A549 (cell line): ENCODE measurements at regions not wholly inside any gene's neighbourhood (a gene's known extent, or its start where the extent isn't known, plus 50 kb on each side); places are given as distances from the start of the nearest gene placed in this dataset.

ENCODE experiments used
- ATAC-seq, 2 experiments: fragments of 200-7000 bp in 1 of 2; fragments of >200 bp in 1 of 2; cut with Nextera tagmentation in 1 of 2; cut with Tn5 transposase in 1 of 2; 3 replicates each; pipeline versions ENCODE4 v1.8.0 to v1.9.1; 2018 to 2020; ENCODE audit warnings: mild to moderate bottlenecking in 1 of 2, moderate library complexity in 1 of 2
- CTCF ChIA-PET: fragments of 300-600 bp; sonication (Branson Sonifier 250); formaldehyde crosslinking; extraction: SDS; loops from one replicate; lab custom pipeline; 2021; ENCODE audit warnings: antibody characterized with exemption, inconsistent platforms; lab: Yijun Ruan, JAX
- POLR2A ChIA-PET: fragments of 350-600 bp; formaldehyde crosslinking; extraction: SDS; loops from one replicate; lab custom pipeline; 2021; ENCODE audit warnings: antibody characterized with exemption, inconsistent platforms; lab: Yijun Ruan, JAX
- DNase-seq, 2 experiments: peaks; one replicate each; pipeline versions ENCODE4 v3.0.0 to v3.0.0-alpha.2; 2011 to 2016; ENCODE audit warnings: low read depth in 1 of 2, low spot score in 1 of 2
- FAIRE-seq: peaks from 2 replicates; lab custom pipeline; 2011; peaks lifted over from hg19 to GRCh38; lab: Jason Lieb, UNC
- H3K27ac ChIP-seq, 2 experiments: fragments of >200 bp; sonication (Bioruptor Twin); formaldehyde crosslinking; 3 replicates each; pipeline ENCODE4 v1.5.1; 2016 to 2017
- H3K4me1 ChIP-seq: fragments of >200 bp; sonication (Bioruptor Twin); formaldehyde crosslinking; 3 replicates; pipeline ENCODE4 v1.6.1; 2016
- H3K4me2 ChIP-seq: fragments of >200 bp; sonication (Bioruptor Twin); formaldehyde crosslinking; 3 replicates; pipeline ENCODE4 v1.6.1; 2016
- H3K4me3 ChIP-seq: fragments of >200 bp; sonication (Bioruptor Twin); formaldehyde crosslinking; 3 replicates; pipeline ENCODE4 v1.5.1; 2016
- H3K9me3 ChIP-seq: fragments of >200 bp; sonication (Bioruptor Twin); formaldehyde crosslinking; 3 replicates; pipeline ENCODE4 v1.6.1; 2016
- CBX2 ChIP-seq: fragments of 200-600 bp; sonication (generic); IDR thresholded peaks from 2 replicates; pipeline ENCODE4 v1.6.1; 2016; ENCODE audit warnings: low read depth, mild to moderate bottlenecking, borderline replicate concordance
- CHD2 ChIP-seq: fragments of 150-350 bp; IDR thresholded peaks from 2 replicates; pipeline ENCODE4 v1.6.1; 2014; ENCODE audit warnings: low read length; ENCODE audit not compliant: partially characterized antibody
- CHD4 ChIP-seq: fragments of 200-600 bp; sonication (generic); IDR thresholded peaks from 2 replicates; pipeline ENCODE4 v1.6.1; 2016; ENCODE audit warnings: antibody characterized with exemption, mild to moderate bottlenecking, borderline replicate concordance
- ESRRA ChIP-seq: fragments of 150-350 bp; IDR thresholded peaks from 2 replicates; pipeline ENCODE4 v1.6.1; 2014; ENCODE audit warnings: mild to moderate bottlenecking, low read length, borderline replicate concordance
- HOXA7 ChIP-seq: fragments of 250-450 bp; sonication (Bioruptor Pico); IDR thresholded peaks from 2 replicates; pipeline ENCODE4 v1.5.0; 2020; ENCODE audit warnings: mild to moderate bottlenecking, moderate library complexity
- NFE2L2 ChIP-seq: fragments of 150-350 bp; conservative IDR thresholded peaks from 2 replicates; pipeline ENCODE4 v1.6.1; 2014; ENCODE audit warnings: low read length
- NR3C1 ChIP-seq: fragments of >200 bp; sonication (Bioruptor Twin); formaldehyde crosslinking; IDR thresholded peaks from 3 replicates; pipeline ENCODE4 v1.6.1; 2017
- POLR2A ChIP-seq: IDR thresholded peaks from 2 replicates; pipeline ENCODE4 v1.6.1; 2012; ENCODE audit warnings: mild to moderate bottlenecking, low read length
- POLR2AphosphoS2 ChIP-seq: conservative IDR thresholded peaks from 2 replicates; pipeline ENCODE4 v1.6.1; 2012; ENCODE audit warnings: low read length, improper control_type of control experiment, inconsistent platforms
- RAD21 ChIP-seq, 2 experiments: fragments of >200 bp in 1 of 2; sonication (Bioruptor Twin) in 1 of 2; formaldehyde crosslinking in 1 of 2; IDR thresholded peaks in 1 of 2; conservative IDR thresholded peaks in 1 of 2; 2 replicates in 1 of 2; 3 replicates in 1 of 2; pipeline ENCODE4 v1.6.1; 2012 to 2018; ENCODE audit warnings: inconsistent platforms in 1 of 2
- RARB ChIP-seq: fragments of 250-450 bp; sonication (Bioruptor Pico); IDR thresholded peaks from 2 replicates; pipeline ENCODE4 v1.8.0; 2021; ENCODE audit warnings: mild to moderate bottlenecking, moderate library complexity
- RFX5 ChIP-seq: fragments of 450-650 bp; IDR thresholded peaks from 2 replicates; pipeline ENCODE4 v1.7.1; 2014; ENCODE audit warnings: antibody characterized with exemption, mild to moderate bottlenecking, moderate library complexity
- SREBF2 ChIP-seq: fragments of 450-650 bp; IDR thresholded peaks from 2 replicates; pipeline ENCODE4 v1.6.1; 2014; ENCODE audit warnings: mild to moderate bottlenecking, moderate library complexity
- TFCP2L1 ChIP-seq: fragments of 250-450 bp; sonication (Bioruptor Pico); IDR thresholded peaks from 2 replicates; pipeline ENCODE4 v1.5.0; 2021; ENCODE audit warnings: mild to moderate bottlenecking
- TP53 ChIP-seq: fragments of 250-450 bp; sonication (Bioruptor Pico); IDR thresholded peaks from 2 replicates; pipeline ENCODE4 v1.5.0; 2021; ENCODE audit warnings: mild to moderate bottlenecking, moderate library complexity
- WGBS: methylation state at CpG from one replicate; pipeline ENCODE4 v1.1.6; 2017; ENCODE audit errors: missing lambda C conversion rate; 5-methylcytosine and 5-hydroxymethylcytosine counted together
- TF ChIP-seq, protein P1 (sequence below): IDR thresholded peaks from 2 replicates; pipeline ENCODE4 v1.6.1; 2012
- TF ChIP-seq, protein P2 (sequence below): fragments of 250-450 bp; sonication (Bioruptor Pico); IDR thresholded peaks from 2 replicates; pipeline ENCODE4 v1.5.0; 2020; ENCODE audit warnings: low read depth, mild to moderate bottlenecking, moderate library complexity
- TF ChIP-seq, protein P3 (sequence below): IDR thresholded peaks from 2 replicates; pipeline ENCODE4 v1.6.1; 2012; ENCODE audit warnings: low read depth, borderline replicate concordance
- TF ChIP-seq, protein P4 (sequence below): fragments of 150-350 bp; IDR thresholded peaks from 2 replicates; pipeline ENCODE4 v1.6.1; 2014; ENCODE audit warnings: low read depth, mild to moderate bottlenecking, low read length
- TF ChIP-seq, protein P5 (sequence below): fragments of >200 bp; sonication (Bioruptor Twin); formaldehyde crosslinking; IDR thresholded peaks from 3 replicates; pipeline ENCODE4 v1.5.1; 2016
- TF ChIP-seq, protein P6 (sequence below): fragments of >200 bp; sonication (Bioruptor Twin); formaldehyde crosslinking; IDR thresholded peaks from 3 replicates; pipeline ENCODE4 v1.6.1; 2016
- TF ChIP-seq, protein P7 (sequence below): fragments of >200 bp; sonication (Bioruptor Twin); formaldehyde crosslinking; IDR thresholded peaks from 2 replicates; pipeline ENCODE4 v1.6.1; 2016

DNA sequence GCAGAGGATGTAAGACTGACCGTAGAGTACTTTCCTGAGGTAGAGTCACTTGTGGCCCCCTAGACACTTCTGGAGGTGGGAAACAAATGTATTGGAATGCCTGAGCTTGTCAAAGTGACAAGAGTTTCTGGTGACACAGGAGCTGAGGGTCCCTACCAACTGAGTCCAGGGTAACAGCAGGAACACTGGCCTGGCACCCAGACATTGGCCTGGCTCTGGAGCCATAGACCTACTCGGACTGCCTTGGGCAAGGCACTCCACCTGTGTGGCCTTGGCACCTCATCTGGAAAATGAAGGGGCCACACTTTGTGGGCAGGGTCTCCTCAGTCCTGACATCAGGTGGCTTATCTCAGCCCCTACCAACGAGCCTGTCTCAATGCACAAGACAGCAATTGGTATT lies 398.2 kb upstream of the CELF4 start (continued):
- TF ChIP-seq, protein P1, sequence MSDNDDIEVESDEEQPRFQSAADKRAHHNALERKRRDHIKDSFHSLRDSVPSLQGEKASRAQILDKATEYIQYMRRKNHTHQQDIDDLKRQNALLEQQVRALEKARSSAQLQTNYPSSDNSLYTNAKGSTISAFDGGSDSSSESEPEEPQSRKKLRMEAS = no peak

DNA sequence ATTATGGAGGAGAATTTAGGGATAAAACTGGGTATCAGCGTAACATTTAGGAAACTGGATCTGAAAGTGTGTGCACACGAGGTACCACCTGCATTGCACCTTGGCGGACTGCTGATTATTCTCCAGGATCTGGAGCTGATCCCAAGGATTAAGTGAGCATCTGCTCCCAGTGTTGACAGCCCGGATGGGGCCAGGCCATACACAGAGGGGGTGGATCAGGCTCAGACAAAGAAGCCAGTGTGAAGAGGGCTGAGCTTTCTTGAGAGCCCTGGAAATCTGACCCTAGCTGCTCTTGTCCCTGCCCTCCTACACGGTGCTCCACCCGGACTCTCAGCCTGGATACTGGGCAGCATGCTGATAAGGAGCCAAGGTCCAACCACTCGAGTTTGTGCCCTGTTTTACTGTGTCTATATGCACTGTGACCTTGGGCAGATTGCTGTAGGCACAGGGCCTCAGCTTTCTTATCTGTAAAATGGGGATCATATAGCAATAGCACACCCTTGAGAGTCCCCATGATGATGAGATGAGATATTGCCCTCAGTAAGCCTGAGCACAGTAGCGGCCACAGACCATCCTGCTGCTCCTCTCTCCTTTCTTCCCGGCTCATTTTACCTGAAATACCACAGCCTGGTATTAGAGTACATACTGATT lies 396.8 kb upstream of the CELF4 start:
- Histone ChIP-seq H3K27ac (no peak overlapping the region), H3K9me3 (no peaks in the 10 kb centered on the region), H3K4me1 (no peaks in the 10 kb centered on the region), H3K4me3 (no peak overlapping the region), H3K4me2 (no peak overlapping the region)
- POLR2A ChIA-PET = no interaction called here
- ATAC-seq = no peak
- CTCF ChIA-PET = no interaction called here
- DNase-seq = no peak
- TF ChIP-seq ESRRA = no peak
- TF ChIP-seq CHD4 = no peak
- 3% methylated on average over 5 of the region's 9 CpGs for WGBS
- no peak for FAIRE-seq

DNA sequence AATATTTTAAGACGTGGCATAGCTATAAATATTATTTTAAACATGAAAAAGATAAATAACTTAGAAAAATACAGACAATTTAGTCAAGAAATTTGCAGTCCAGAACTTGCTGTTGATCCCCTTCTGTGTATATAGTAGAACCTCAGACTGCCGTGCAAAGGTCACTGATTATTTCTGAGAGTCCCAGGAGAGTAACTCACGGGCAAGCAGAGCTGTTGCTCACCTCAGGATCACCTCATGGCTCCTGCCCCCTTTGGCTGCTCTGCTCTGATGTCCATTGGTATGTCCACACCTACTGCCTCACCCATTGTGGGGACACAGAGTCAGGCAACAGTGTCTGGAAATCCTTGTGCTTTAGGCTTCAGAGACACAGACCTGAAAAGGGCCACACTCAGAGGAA lies 392.9 kb upstream of the CELF4 start:
- ATAC-seq (no peak), FAIRE-seq (no peak)
- H3K9me3 ChIP-seq = no peaks in the 10 kb centered on the region
- no peak overlapping the region for H3K4me3 ChIP-seq
- TF ChIP-seq, protein P2, sequence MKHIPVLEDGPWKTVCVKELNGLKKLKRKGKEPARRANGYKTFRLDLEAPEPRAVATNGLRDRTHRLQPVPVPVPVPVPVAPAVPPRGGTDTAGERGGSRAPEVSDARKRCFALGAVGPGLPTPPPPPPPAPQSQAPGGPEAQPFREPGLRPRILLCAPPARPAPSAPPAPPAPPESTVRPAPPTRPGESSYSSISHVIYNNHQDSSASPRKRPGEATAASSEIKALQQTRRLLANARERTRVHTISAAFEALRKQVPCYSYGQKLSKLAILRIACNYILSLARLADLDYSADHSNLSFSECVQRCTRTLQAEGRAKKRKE = no peak
- TF ChIP-seq, protein P3, sequence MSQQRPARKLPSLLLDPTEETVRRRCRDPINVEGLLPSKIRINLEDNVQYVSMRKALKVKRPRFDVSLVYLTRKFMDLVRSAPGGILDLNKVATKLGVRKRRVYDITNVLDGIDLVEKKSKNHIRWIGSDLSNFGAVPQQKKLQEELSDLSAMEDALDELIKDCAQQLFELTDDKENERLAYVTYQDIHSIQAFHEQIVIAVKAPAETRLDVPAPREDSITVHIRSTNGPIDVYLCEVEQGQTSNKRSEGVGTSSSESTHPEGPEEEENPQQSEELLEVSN = no peak
- TF ChIP-seq, protein P4, sequence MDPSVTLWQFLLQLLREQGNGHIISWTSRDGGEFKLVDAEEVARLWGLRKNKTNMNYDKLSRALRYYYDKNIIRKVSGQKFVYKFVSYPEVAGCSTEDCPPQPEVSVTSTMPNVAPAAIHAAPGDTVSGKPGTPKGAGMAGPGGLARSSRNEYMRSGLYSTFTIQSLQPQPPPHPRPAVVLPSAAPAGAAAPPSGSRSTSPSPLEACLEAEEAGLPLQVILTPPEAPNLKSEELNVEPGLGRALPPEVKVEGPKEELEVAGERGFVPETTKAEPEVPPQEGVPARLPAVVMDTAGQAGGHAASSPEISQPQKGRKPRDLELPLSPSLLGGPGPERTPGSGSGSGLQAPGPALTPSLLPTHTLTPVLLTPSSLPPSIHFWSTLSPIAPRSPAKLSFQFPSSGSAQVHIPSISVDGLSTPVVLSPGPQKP = no peak
- TF ChIP-seq RAD21 (conservative IDR thresholded peaks at IDR 0.05 in 1 of 2, IDR thresholded peaks at IDR 0.05 in 1 of 2) (no peak), POLR2AphosphoS2 (no peak), SREBF2 (no peak), RFX5 (no peak), HOXA7 (no peak), POLR2A (no peak), CHD2 (no peak), CBX2 (no peak), NFE2L2 (no peak), NR3C1 (no peak), ESRRA (no peak), TP53 (CRISPR knock-in tag) (no peak), RARB (CRISPR knock-in tag) (no peak), TFCP2L1 (no peak)
- TF ChIP-seq, protein P5, sequence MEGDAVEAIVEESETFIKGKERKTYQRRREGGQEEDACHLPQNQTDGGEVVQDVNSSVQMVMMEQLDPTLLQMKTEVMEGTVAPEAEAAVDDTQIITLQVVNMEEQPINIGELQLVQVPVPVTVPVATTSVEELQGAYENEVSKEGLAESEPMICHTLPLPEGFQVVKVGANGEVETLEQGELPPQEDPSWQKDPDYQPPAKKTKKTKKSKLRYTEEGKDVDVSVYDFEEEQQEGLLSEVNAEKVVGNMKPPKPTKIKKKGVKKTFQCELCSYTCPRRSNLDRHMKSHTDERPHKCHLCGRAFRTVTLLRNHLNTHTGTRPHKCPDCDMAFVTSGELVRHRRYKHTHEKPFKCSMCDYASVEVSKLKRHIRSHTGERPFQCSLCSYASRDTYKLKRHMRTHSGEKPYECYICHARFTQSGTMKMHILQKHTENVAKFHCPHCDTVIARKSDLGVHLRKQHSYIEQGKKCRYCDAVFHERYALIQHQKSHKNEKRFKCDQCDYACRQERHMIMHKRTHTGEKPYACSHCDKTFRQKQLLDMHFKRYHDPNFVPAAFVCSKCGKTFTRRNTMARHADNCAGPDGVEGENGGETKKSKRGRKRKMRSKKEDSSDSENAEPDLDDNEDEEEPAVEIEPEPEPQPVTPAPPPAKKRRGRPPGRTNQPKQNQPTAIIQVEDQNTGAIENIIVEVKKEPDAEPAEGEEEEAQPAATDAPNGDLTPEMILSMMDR = no peak
- TF ChIP-seq, protein P6, sequence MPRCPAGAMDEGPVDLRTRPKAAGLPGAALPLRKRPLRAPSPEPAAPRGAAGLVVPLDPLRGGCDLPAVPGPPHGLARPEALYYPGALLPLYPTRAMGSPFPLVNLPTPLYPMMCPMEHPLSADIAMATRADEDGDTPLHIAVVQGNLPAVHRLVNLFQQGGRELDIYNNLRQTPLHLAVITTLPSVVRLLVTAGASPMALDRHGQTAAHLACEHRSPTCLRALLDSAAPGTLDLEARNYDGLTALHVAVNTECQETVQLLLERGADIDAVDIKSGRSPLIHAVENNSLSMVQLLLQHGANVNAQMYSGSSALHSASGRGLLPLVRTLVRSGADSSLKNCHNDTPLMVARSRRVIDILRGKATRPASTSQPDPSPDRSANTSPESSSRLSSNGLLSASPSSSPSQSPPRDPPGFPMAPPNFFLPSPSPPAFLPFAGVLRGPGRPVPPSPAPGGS = no peak
- TF ChIP-seq, protein P7, sequence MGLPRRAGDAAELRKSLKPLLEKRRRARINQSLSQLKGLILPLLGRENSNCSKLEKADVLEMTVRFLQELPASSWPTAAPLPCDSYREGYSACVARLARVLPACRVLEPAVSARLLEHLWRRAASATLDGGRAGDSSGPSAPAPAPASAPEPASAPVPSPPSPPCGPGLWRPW = no peak
- TF ChIP-seq, all 56 proteins: peak for 0
- no peak overlapping the region for H3K27ac ChIP-seq
- CTCF ChIA-PET = interaction anchor here (0.6 kb wide), 1 partner anchor 73 kb away, joined by 3 read pairs; no protein-coding TSS in a partner anchor
- H3K4me2 ChIP-seq = no peak overlapping the region
- WGBS = 5% methylated on average over 3 of the region's 3 CpGs
- no peaks in the 10 kb centered on the region for H3K4me1 ChIP-seq
- no peak for DNase-seq
- POLR2A ChIA-PET = no interaction called here
